ENCODE measurements at regions not wholly inside any gene's neighbourhood (a gene's known extent, or its start where the extent isn't known, plus 50 kb on each side); places are given as distances from the start of the nearest gene placed in this dataset.

DNA sequence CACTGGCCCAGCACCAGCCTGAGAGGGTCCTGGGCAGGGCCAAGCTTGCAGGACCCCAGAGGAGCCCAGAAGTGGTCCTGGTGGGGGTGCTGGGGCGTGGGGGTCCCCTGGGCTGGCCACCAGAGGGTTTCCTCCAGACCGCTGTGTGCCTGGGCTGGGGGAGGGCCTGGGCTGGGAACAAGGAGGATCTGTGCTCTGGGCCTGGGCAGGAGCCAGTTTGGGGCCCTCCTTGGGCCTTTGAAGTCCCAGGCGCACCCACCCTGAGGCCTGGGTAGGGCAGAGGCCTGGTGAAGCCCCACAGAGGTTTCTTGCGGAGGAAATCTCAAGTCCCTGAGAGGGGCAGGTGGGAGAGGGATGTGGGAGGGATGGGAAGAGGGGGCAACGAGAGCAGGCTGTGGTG is 63.4 kb upstream of the GPC1 start:
- H3K9me3 ChIP-seq: no peaks in the 10 kb centered on the region
- no peaks in the 10 kb centered on the region for H3K27me3 ChIP-seq
- no peaks in the 10 kb centered on the region for H3K36me3 ChIP-seq
- no peak overlapping the region for H3K27ac ChIP-seq
- in situ Hi-C loops (cut with MboI; ENCODE audit: low pct_ligation_motif_present in 1 of 4, low pct_unique_long_range_greater_than_20kb in 1 of 4, low sequenced_read_pairs in 3 of 4) (no loop called here), intact Hi-C loops (cut with DNase I; ENCODE audit: low total_unique reads) (no loop called here)
- WGBS, 2 donors (ENCODE audit: low coverage in 1 of 2): 78% methylated on average over 4 of the region's 5 CpGs; no CpG with 5 or more reads in 1 of the 2 donors
- TF ChIP-seq POLR2A (IDR thresholded peaks at IDR 0.05): no peak
- TF ChIP-seq, protein P1, sequence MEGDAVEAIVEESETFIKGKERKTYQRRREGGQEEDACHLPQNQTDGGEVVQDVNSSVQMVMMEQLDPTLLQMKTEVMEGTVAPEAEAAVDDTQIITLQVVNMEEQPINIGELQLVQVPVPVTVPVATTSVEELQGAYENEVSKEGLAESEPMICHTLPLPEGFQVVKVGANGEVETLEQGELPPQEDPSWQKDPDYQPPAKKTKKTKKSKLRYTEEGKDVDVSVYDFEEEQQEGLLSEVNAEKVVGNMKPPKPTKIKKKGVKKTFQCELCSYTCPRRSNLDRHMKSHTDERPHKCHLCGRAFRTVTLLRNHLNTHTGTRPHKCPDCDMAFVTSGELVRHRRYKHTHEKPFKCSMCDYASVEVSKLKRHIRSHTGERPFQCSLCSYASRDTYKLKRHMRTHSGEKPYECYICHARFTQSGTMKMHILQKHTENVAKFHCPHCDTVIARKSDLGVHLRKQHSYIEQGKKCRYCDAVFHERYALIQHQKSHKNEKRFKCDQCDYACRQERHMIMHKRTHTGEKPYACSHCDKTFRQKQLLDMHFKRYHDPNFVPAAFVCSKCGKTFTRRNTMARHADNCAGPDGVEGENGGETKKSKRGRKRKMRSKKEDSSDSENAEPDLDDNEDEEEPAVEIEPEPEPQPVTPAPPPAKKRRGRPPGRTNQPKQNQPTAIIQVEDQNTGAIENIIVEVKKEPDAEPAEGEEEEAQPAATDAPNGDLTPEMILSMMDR (IDR thresholded peaks at IDR 0.05): no peak
- TF ChIP-seq EP300 (IDR thresholded peaks at IDR 0.05; ENCODE audit: low read depth): no peak
- TF ChIP-seq POLR2AphosphoS5 (IDR thresholded peaks at IDR 0.05): no peak
- no peak for DNase-seq
- H3K4me3 ChIP-seq: no peak overlapping the region
- H3K4me1 ChIP-seq: peaks cover 8 to 22% (median 19%) of the 10 kb centered on the region in 4 donors

DNA sequence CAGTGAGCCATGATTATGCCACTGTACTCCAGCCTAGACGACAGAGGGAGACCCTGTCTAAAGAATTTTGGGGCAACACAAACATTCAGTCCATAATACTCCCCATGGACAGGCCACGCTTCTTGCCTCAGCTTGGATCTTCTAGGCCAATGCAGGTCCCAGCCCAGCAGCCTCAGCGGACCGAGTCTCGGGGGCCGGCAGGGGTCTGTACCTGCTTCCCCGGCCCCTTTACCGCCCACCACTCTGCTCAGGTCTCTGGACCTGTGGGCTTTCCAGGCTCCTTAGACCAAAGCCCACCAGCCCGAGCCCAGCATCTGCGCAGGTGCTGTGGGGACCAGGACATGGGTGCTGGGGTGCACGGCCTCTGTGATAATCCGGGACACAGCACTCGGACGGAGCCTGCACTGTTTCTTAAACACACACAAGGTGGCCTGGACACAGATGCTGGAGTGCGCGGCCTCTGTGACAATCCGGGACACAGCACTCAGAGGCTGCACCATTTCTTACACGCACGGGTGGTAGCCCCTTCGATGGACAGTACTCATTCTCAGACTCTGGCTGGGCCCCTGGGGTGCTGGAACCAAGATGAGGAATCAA is 62.1 kb upstream of the GPC1 start:
- Histone ChIP-seq H3K27ac (peak overlapping the region; percentile 64 to 68 (median 67)), H3K4me3 (no peak overlapping the region), H3K36me3 (no peaks in the 10 kb centered on the region), H3K27me3 (no peaks in the 10 kb centered on the region), H3K4me1 (peaks cover 8 to 22% (median 19%) of the 10 kb centered on the region in 4 donors), H3K9me3 (no peaks in the 10 kb centered on the region)
- 88 to 100% methylated on average over 1 to 14 of the region's 20 CpGs for WGBS, 2 donors (ENCODE audit: low coverage in 1 of 2)
- no peak for DNase-seq
- in situ Hi-C loops (cut with MboI; ENCODE audit: low pct_ligation_motif_present in 1 of 4, low pct_unique_long_range_greater_than_20kb in 1 of 4, low sequenced_read_pairs in 3 of 4) (no loop called here), intact Hi-C loops (cut with DNase I; ENCODE audit: low total_unique reads) (no loop called here)
- TF ChIP-seq, protein P1 (IDR thresholded peaks at IDR 0.05): no peak
- TF ChIP-seq POLR2A (IDR thresholded peaks at IDR 0.05) (no peak), POLR2AphosphoS5 (IDR thresholded peaks at IDR 0.05) (no peak), EP300 (IDR thresholded peaks at IDR 0.05; ENCODE audit: low read depth) (no peak)

DNA sequence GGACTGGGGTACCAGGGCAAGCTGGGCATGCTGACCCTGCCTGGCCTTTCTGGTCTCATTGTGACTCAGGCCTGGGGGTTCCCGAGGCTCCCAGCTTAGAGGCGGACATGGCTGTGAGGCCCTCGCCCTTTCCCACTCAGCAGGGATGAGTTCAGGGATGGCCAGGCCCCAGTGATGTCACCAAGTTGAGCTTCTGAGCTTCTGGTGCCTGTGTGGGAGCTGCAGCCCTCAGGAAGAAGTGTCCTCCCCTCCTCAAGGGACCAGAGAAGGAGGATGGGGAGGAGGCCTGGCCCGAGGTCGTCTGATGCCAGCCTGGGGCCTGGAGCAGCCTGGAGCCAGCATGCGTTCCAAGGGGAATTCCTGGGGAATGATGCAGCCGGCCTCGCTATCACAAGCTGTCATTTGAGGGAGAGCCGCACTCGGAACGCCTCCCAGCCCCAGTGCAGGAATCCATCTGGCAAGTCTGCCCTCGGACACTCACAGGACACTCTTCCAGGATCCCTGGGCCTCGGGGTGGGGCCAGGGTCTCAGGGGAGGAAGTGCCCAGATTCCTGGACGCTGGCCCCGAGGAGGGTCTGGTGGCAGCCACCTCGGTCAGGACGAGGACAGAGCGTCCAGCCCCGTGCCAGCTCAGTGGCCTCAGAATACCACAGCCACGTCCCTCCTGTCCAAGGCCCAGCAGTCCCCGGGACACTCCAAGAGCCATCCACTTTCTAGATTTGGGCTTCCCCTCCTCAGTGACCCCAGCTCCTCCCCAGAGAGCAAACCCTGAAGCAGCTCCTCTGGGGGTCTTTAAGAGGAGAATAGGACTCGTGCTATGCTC is 61.2 kb upstream of the GPC1 start:
- peak; percentile 34 to 52 (median 35) for TF ChIP-seq POLR2AphosphoS5 (IDR thresholded peaks at IDR 0.05)
- TF ChIP-seq POLR2A (IDR thresholded peaks at IDR 0.05): no peak
- Histone ChIP-seq H3K36me3 (no peaks in the 10 kb centered on the region), H3K27ac (peak overlapping the region; percentile 64 to 68 (median 67)), H3K27me3 (no peaks in the 10 kb centered on the region), H3K4me1 (peaks cover 8 to 22% (median 19%) of the 10 kb centered on the region in 4 donors), H3K9me3 (no peaks in the 10 kb centered on the region), H3K4me3 (no peak overlapping the region)
- 50% methylated on average over 22 of the region's 22 CpGs; no CpG with 5 or more reads in 1 of the 2 donors for WGBS, 2 donors (ENCODE audit: low coverage in 1 of 2)
- in situ Hi-C loops (cut with MboI; ENCODE audit: low pct_ligation_motif_present in 1 of 4, low pct_unique_long_range_greater_than_20kb in 1 of 4, low sequenced_read_pairs in 3 of 4): no loop called here
- peak; percentile 36 for DNase-seq
- intact Hi-C loops (cut with DNase I; ENCODE audit: low total_unique reads): no loop called here

DNA sequence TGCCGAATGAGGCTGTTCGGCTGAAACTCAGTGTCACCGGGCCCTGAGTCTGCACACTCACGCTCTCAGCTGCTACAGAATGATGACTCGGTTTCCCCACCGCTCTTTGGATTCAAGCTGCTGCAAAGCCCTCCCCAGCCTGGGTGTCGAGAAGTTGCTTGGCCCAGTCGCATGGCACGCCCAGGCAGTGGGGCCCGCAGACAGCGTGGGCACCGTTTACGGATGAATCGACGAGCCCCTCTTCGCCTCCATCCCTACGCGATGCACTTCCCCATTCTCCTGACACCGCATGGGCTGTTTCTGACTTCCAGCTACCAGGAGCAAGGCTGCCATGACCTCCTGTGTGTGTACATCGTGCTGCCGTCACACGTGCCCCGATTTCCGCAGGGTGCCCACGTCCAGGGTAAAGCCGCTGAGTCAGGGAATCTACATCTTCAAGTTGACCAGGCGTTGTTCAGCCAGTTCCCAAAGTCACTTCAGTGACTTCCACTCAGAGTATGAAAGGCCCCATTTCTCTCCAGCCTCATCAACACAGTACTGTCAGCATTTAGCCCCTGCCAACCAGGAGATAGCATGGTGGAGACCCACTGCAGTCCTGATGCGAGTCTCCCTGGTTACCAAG is 60.3 kb upstream of the GPC1 start:
- Histone ChIP-seq H3K9me3 (no peaks in the 10 kb centered on the region), H3K27me3 (no peaks in the 10 kb centered on the region), H3K4me3 (no peak overlapping the region), H3K27ac (no peak overlapping the region), H3K4me1 (peaks cover 3 to 15% (median 13%) of the 10 kb centered on the region in 4 donors), H3K36me3 (no peaks in the 10 kb centered on the region)
- DNase-seq: no peak
- in situ Hi-C loops (cut with MboI; ENCODE audit: low pct_ligation_motif_present in 1 of 4, low pct_unique_long_range_greater_than_20kb in 1 of 4, low sequenced_read_pairs in 3 of 4): no loop called here
- intact Hi-C loops (cut with DNase I; ENCODE audit: low total_unique reads): no loop called here
- 86% methylated on average over 28 of the region's 28 CpGs; no CpG with 5 or more reads in 1 of the 2 donors for WGBS, 2 donors (ENCODE audit: low coverage in 1 of 2)
- TF ChIP-seq POLR2A (IDR thresholded peaks at IDR 0.05) (no peak), POLR2AphosphoS5 (IDR thresholded peaks at IDR 0.05) (no peak), EP300 (IDR thresholded peaks at IDR 0.05; ENCODE audit: low read depth) (no peak)
- TF ChIP-seq, protein P1 (IDR thresholded peaks at IDR 0.05): no peak
